ENCODE measurements at regions not wholly inside any gene's neighbourhood (a gene's known extent, or its start where the extent isn't known, plus 50 kb on each side); places are given as distances from the start of the nearest gene placed in this dataset.

- DNase-seq (ENCODE audit: low read depth) = no peak
- no peak for TF ChIP-seq CTCF (conservative IDR thresholded peaks at IDR 0.05; ENCODE audit: low read length)
- H3K4me3 ChIP-seq (ENCODE audit: low read length) = no peak overlapping the region
Measured at GRCh38 chr18:1627494-1627893, 722.8 kb downstream of the ADCYAP1 start.

GRCh38 chr18:1648712-1649111, 744.0 kb downstream of the ADCYAP1 start:
- H3K4me3 ChIP-seq (ENCODE audit: low read length) = no peak overlapping the region
- no peak for DNase-seq (ENCODE audit: low read depth)
- TF ChIP-seq CTCF (conservative IDR thresholded peaks at IDR 0.05; ENCODE audit: low read length) = no peak

GRCh38 chr18:1652018-1652417, 747.3 kb downstream of the ADCYAP1 start:
- TF ChIP-seq CTCF (conservative IDR thresholded peaks at IDR 0.05; ENCODE audit: low read length) = no peak
- H3K4me3 ChIP-seq (ENCODE audit: low read length) = no peak overlapping the region
- DNase-seq (ENCODE audit: low read depth) = no peak

GRCh38 chr18:1653873-1654272, 749.2 kb downstream of the ADCYAP1 start:
- no peak overlapping the region for H3K4me3 ChIP-seq (ENCODE audit: low read length)
- TF ChIP-seq CTCF (conservative IDR thresholded peaks at IDR 0.05; ENCODE audit: low read length) = no peak
- DNase-seq (ENCODE audit: low read depth) = no peak

- DNase-seq (ENCODE audit: low read depth) = no peak
- H3K4me3 ChIP-seq (ENCODE audit: low read length) = no peak overlapping the region
- no peak for TF ChIP-seq CTCF (conservative IDR thresholded peaks at IDR 0.05; ENCODE audit: low read length)
Measured at GRCh38 chr18:1657876-1658275, 753.2 kb downstream of the ADCYAP1 start.

GRCh38 chr18:1658908-1659566, 754.4 kb downstream of the ADCYAP1 start:
- DNase-seq (ENCODE audit: low read depth) = no peak
- H3K4me3 ChIP-seq (ENCODE audit: low read length) = no peak overlapping the region
- TF ChIP-seq CTCF (conservative IDR thresholded peaks at IDR 0.05; ENCODE audit: low read length) = no peak

GRCh38 chr18:1663879-1664705, 759.4 kb downstream of the ADCYAP1 start:
- TF ChIP-seq CTCF (conservative IDR thresholded peaks at IDR 0.05; ENCODE audit: low read length) = peak; percentile 61
- no peak overlapping the region for H3K4me3 ChIP-seq (ENCODE audit: low read length)
- DNase-seq (ENCODE audit: low read depth) = peak; percentile 22

Data from AG10803 (cell line).